Urinary bladder (tissue), 3 donors: ENCODE measurements at regions not wholly inside any gene's neighbourhood (a gene's known extent, or its start where the extent isn't known, plus 50 kb on each side); places are given as distances from the start of the nearest gene placed in this dataset.

Experiments used
- DNase-seq: peaks from one replicate; pipeline ENCODE4 v3.0.0-alpha.2; 2015; ENCODE audit errors: extremely low spot score
- H3K27ac ChIP-seq: one replicate; pipeline ENCODE4 v1.5.1; 2013; ENCODE audit warnings: low read depth, mild to moderate bottlenecking, moderate library complexity
- H3K36me3 ChIP-seq: one replicate; pipeline ENCODE4 v1.6.1; 2013; ENCODE audit warnings: mild to moderate bottlenecking, moderate library complexity; ENCODE audit not compliant: insufficient read depth
- H3K4me1 ChIP-seq: one replicate; pipeline ENCODE4 v1.6.1; 2013; ENCODE audit warnings: mild to moderate bottlenecking, moderate library complexity; ENCODE audit not compliant: insufficient read depth
- H3K4me3 ChIP-seq: one replicate; pipeline ENCODE4 v1.5.1; 2013; ENCODE audit warnings: low read depth, low read length
- WGBS: extraction: QIAGEN DNeasy Blood & Tissue Kit; methylation state at CpG from one replicate; pipeline ENCODE4 v1.1.7; 2013; 5-methylcytosine and 5-hydroxymethylcytosine counted together
- donor health status: healthy with polysubstance abuse.
- donor health status: healthy.

DNA sequence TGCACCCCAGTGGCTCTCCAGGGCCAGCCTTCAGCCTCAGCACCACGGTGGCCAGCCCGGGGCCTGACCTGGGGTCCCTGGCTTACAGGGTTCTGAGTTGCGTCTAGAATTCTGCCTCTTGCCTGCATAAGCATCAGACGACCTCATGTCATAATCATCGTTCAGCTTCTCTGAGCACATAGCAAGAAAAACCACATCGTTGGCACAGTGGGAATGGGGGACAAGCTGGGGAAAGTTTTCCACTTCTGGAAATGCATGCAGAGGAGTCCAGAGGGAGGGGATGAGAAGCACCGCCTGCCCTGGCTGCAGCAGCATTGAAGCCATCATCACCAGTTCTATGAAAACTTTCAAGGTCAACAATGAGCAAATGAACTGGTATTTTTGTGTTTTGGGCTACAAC is 441.0 kb upstream of the FRG1 start:
- Histone ChIP-seq H3K4me1 (no peaks in the 10 kb centered on the region), H3K27ac (no peak overlapping the region), H3K4me3 (no peak overlapping the region), H3K36me3 (no peaks in the 10 kb centered on the region)
- WGBS, result 86% methylated on average over 7 of the region's 7 CpGs
- DNase-seq, result no peak

DNA sequence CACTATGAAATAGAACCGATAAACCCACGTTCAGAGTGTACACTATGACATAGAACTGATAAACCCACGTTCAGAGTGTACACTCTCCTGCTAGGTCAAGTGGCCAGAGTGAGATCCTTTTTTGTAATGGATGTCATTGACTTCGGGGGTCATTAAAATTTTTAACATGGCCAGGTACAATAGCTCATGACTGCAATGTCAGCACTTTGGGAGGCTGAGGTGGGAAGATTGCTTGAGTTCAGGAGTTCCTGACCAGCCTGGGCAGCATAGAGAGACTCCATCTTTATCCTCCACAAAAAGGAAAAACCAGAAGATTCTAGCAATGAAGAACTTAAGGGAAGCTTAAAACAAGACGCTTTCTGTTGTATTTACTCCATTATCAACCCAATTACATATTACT is 439.7 kb upstream of the FRG1 start:
- Histone ChIP-seq H3K27ac (no peak overlapping the region), H3K36me3 (no peaks in the 10 kb centered on the region), H3K4me1 (no peaks in the 10 kb centered on the region), H3K4me3 (no peak overlapping the region)
- WGBS, result 88% methylated on average over 5 of the region's 5 CpGs
- DNase-seq, result no peak

DNA sequence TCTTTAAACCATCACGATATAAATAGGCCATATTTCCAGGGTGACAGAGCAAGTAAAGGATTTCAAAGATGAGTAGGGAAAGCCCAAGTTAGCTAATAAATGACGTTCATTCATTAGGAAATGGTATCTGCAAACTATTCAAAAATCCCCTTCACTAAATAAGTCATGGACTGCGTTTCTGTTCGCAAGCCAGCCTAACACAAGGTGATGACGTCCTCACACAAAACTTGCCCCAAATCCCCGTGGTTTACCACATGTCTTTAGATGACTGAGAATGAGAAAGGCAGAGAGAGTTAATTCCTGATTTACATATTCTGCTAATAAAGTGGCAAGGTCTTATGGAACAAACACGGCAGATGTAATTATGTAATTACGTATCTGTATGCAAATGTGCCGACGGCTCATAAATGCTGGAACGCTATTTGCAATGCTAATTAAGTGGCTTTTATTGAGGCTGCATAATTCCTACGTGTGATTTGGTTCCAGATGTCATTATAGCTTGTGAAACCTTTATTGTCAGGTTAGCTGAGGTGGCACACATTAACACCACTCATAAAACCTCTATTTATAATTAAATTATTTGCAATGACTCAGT is 437.7 kb upstream of the FRG1 start:
- Histone ChIP-seq H3K4me1 (no peaks in the 10 kb centered on the region), H3K27ac (no peak overlapping the region), H3K36me3 (no peaks in the 10 kb centered on the region), H3K4me3 (no peak overlapping the region)
- no peak for DNase-seq
- WGBS, result 74% methylated on average over 12 of the region's 12 CpGs

DNA sequence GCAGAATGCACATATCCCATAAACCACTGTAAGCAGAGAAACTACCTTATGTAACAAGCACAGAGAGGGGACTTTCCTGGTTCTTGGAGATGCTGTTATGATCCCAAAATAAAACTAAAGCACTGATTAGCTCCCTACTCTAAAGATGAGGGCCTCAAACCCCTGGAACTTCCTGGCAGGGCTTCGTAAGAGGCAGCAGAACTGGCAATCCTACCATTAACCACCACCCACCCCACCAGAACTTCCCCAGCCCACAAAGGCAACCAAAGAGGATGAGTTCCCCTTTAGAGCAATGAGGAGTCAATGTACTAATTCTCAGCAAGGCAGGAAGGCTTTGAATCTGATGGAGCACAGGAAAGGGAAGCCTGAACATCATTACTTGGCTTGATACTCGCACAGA is 436.5 kb upstream of the FRG1 start:
- Histone ChIP-seq H3K27ac (no peak overlapping the region), H3K4me3 (no peak overlapping the region), H3K36me3 (no peaks in the 10 kb centered on the region), H3K4me1 (no peaks in the 10 kb centered on the region)
- 53% methylated on average over 2 of the region's 2 CpGs for WGBS
- no peak for DNase-seq

DNA sequence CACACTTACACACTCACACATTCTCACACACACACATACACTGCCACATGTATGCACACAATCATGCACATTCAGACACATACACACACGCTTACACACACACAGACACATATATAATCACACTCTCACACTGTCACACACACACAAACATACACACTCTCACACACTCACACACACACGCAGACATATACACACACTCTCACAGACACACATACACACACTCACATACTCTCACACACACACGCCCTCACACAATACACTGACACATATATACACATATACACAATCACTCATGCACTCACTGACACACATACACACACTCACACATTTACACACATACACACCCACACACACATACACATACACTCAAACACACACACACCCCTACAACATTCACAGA is 435.3 kb upstream of the FRG1 start:
- Histone ChIP-seq H3K4me3 (no peak overlapping the region), H3K27ac (no peak overlapping the region), H3K36me3 (no peaks in the 10 kb centered on the region), H3K4me1 (no peaks in the 10 kb centered on the region)
- WGBS, result 95% methylated on average over 3 of the region's 3 CpGs
- DNase-seq, result no peak

DNA sequence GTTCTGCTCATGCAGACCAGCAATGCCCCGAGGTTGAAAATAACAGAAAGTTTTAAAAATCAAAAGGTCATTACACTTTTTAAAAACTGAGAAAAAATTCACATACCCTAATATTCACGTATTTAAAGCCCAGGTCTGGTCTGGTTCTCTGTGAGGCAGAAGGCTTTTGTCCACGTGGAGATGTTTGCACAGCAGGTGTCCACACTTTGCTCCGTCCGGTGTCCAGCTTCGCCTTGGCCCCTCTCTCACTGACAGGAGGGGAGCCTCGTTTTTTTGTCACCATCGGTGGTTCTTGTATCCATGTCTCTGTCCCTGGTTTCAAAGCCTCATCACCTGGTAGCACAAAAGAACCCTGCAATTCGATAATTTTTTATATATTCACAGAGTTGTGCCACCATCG is 434.6 kb upstream of the FRG1 start:
- WGBS, result 78% methylated on average over 10 of the region's 10 CpGs
- no peaks in the 10 kb centered on the region for H3K4me1 ChIP-seq
- no peak overlapping the region for H3K4me3 ChIP-seq
- no peak overlapping the region for H3K27ac ChIP-seq
- DNase-seq, result no peak
- H3K36me3 ChIP-seq, result no peaks in the 10 kb centered on the region

DNA sequence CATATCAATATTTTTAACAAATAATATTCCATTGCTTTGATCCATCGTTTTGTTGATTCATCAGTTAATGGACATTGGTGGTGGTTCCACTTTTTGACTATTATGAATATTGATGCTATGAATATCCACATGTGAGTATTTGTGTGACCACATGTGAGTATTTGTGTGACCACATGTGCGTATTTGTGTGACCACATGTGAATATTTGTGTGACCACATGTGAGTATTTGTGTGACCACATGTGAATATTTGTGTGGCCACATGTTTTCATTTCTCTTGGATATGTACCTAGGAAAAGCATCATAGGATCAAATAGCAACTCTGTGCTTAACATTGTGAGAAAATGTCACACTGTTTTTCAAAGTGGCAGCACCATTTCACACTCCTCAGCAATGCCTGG is 433.6 kb upstream of the FRG1 start:
- Histone ChIP-seq H3K27ac (no peak overlapping the region), H3K4me1 (no peaks in the 10 kb centered on the region), H3K36me3 (no peaks in the 10 kb centered on the region), H3K4me3 (no peak overlapping the region)
- no peak for DNase-seq
- 89% methylated on average over 2 of the region's 2 CpGs for WGBS

DNA sequence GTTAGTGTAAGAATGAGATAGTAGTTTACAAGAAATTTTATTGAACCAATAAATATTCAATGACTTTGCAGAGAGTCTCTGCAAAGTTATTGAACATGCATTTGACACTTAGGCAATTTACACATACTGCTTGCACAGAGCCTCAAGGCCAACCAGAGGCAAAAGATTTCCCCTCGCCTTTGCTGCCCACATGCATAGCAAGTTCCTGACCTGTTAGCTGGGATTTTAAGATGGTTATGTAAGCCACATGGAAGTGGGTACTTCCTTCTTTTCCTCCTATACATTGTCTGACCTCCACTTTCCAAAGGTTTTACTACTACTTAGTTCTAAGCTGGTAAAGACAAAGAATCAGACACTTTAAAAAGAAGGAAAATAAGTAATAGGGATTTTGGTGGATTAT is 430.1 kb upstream of the FRG1 start:
- whole genome bisulfite sequencing, result 88% methylated on average over 1 of the region's 1 CpG
- Histone ChIP-seq H3K4me1 (no peaks in the 10 kb centered on the region), H3K4me3 (no peak overlapping the region), H3K27ac (no peak overlapping the region), H3K36me3 (no peaks in the 10 kb centered on the region)
- DNase-seq, result no peak

DNA sequence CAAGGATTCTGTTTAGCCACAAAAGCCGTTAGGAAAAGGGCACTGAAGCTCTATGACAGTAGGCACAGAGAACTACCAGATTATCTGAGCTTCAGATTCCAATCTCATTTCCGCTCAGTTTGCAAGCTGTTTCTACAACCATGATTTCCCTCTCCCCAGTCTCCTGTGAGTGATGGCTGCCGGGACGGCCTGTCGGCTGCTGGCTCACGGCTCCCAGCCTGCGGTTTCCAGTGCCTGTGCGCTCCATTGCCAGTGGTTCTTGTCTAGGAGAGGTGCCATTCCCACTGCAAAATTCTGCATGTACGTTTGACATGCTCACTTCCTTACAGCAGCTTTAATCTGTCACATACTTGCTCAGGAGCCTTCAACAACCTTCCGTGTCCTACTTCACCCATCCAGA is 429.1 kb upstream of the FRG1 start:
- WGBS, result 93% methylated on average over 10 of the region's 10 CpGs
- DNase-seq, result no peak
- H3K4me3 ChIP-seq, result no peak overlapping the region
- no peaks in the 10 kb centered on the region for H3K36me3 ChIP-seq
- H3K4me1 ChIP-seq, result no peaks in the 10 kb centered on the region
- no peak overlapping the region for H3K27ac ChIP-seq

DNA sequence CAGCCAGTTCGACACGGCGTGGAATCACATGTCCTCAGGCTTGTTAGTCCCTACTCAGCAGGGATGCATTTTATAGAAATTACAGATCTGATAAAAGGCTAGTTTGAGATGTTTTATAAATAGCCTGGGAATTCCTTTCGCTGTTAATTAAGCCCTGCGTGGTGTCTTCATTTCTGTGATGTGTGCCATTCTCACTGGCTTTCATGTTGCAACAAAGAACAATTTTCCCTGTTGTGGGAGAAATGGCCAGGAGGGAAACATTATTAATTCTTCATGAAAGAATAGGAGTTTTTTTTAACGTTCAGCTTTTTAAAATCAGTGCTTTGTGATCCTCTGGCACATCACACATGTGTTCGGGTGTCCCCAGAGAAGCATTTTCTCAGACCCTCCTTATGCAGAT is 427.3 kb upstream of the FRG1 start:
- no peak overlapping the region for H3K4me3 ChIP-seq
- H3K4me1 ChIP-seq, result no peaks in the 10 kb centered on the region
- H3K36me3 ChIP-seq, result no peaks in the 10 kb centered on the region
- no peak overlapping the region for H3K27ac ChIP-seq
- DNase-seq, result no peak
- 63% methylated on average over 7 of the region's 7 CpGs for WGBS

DNA sequence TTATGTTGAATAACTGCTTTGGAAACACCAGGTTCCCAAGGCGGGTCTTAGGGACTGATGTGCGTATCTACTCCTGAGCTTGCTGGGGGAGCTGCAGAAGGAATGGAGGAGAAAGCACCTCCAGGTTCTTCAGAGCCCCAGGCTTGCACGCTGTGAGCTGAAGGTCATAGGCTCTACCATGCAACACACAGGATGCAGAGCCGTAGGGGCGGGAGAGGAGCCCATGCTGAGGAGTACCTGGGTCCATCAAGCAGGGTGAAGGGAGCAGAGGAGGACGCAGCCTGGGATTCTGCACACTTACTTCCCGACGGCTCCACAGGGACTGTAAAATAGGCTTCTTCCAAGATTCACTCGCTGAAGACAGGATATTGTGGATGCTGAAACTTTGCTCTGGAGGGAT is 426.5 kb upstream of the FRG1 start:
- no peak for DNase-seq
- Histone ChIP-seq H3K4me3 (no peak overlapping the region), H3K36me3 (no peaks in the 10 kb centered on the region), H3K4me1 (no peaks in the 10 kb centered on the region), H3K27ac (no peak overlapping the region)
- 96% methylated on average over 9 of the region's 9 CpGs for WGBS

DNA sequence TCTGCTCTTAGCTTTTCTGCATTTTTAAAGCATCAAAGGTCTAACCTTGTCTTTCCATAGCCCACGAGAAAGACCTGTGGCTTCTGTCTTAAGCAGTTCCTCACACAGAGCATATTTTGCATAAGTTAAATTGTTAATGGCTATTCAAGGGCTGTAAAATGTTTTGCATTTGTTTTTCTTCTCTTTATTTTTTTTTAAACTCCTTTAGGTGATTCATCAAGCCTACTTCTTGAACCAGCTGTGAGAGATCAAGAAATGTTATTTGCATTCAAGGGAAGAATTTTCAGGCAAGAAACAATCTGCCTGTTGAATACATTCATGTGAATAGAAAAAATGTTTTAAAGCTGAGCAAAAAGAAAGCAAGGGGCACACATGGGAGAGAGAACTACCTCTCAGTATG is 423.8 kb upstream of the FRG1 start:
- no peaks in the 10 kb centered on the region for H3K36me3 ChIP-seq
- no peak overlapping the region for H3K27ac ChIP-seq
- no peak for DNase-seq
- WGBS, result 64% methylated on average over 1 of the region's 1 CpG
- no peaks in the 10 kb centered on the region for H3K4me1 ChIP-seq
- no peak overlapping the region for H3K4me3 ChIP-seq

DNA sequence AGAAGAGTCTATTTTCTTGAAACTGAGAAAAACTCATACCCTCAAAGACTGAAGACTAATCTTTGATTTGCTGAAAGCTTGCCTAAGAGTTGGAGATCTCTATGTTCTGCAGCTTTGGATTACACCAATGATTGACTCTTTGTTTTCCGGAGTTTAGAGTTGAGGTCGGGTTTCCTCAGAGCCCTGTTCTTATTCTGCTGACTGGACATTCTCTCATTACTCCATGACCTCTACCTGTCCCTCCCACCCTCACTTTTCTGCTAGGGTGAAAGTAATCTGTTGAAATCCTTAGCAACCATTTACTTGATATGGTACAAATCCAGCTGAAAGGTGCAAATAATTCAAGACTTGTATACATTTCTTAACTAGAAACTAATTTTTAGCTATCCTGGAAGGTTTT is 421.5 kb upstream of the FRG1 start:
- WGBS, result 82% methylated on average over 2 of the region's 2 CpGs
- H3K36me3 ChIP-seq, result no peaks in the 10 kb centered on the region

DNA sequence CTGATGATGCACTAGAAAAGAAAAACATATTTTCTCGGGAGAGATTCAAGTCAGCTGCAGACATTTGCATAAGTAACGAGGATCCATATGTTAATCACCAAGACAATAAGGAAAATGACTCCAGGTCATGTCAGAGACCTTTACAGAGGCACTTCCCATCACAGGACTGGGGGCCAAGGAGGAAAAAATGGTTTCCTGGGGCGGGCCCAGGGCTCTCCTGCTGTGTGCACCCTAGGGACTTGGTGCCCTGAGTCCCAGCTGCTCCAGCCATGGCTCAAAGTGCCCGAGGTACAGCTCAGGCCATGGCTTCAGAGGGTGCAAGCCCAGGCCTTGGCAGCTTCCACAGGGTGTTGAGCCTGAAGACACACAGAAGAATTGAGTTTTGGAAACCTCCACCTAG is 415.4 kb upstream of the FRG1 start:
- Histone ChIP-seq H3K4me1 (no peaks in the 10 kb centered on the region), H3K4me3 (no peak overlapping the region), H3K36me3 (no peaks in the 10 kb centered on the region), H3K27ac (no peak overlapping the region)
- WGBS, result 64% methylated on average over 4 of the region's 4 CpGs
- DNase-seq, result no peak

More for the DNA sequence above, 421.5 kb upstream of the FRG1 start:
- Histone ChIP-seq H3K4me3 (no peak overlapping the region), H3K27ac (no peak overlapping the region), H3K4me1 (no peaks in the 10 kb centered on the region)
- no peak for DNase-seq

DNA sequence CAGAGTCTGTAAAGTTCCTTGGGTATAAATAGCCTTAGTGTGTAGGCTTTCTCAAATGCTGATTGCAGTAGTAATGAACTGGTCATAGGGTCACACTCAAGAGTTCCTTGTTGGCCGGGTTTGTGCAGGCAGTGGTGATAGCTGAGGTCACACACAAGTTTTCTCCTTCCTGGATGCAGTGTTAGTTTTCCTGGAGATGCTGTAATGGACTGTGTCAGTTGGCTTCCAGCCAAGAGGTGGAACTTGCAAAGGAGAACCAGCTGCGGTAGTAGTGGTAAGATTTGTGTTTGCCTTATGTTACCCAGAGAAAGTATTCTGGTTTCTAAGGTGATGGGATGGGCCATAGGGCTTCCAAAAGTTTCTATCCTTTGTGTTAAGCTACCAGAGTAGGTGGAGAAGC is 409.8 kb upstream of the FRG1 start:
- WGBS, result 48% methylated on average over 2 of the region's 2 CpGs
- H3K4me1 ChIP-seq, result no peaks in the 10 kb centered on the region
- no peaks in the 10 kb centered on the region for H3K36me3 ChIP-seq
- no peak for DNase-seq
- no peak overlapping the region for H3K4me3 ChIP-seq
- no peak overlapping the region for H3K27ac ChIP-seq
